ENCODE measurements at regions not wholly inside any gene's neighbourhood (a gene's known extent, or its start where the extent isn't known, plus 50 kb on each side); places are given as distances from the start of the nearest gene placed in this dataset.

DNA sequence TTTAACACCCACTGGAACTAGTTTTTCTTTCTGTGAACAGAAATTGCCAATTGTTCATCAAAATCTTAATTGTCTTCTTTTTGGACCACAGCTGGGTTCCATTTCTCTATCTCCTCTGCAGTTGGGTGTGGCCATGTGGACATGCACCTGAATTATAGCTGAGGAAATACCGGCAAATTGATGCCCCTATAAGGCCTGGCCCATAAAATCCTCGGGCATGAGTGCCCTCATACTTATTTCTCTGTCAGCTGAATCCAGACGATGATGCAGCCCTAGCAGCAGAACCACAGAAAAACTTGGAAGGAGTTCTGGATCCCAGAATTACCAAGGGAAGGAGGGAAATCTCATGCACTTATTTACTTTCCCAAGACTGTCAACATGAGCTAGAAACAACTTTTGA lies 249.0 kb downstream of the CYRIA start:
- TF ChIP-seq EZH2phosphoT487 (conservative IDR thresholded peaks at IDR 0.05; ENCODE audit: low read length) (no peak), CTCF (IDR thresholded peaks at IDR 0.05; ENCODE audit: insufficient read depth, low read length, poor library complexity, severe bottlenecking) (no peak)
